SU-DHL-6 (cell line): ENCODE measurements at regions not wholly inside any gene's neighbourhood (a gene's known extent, or its start where the extent isn't known, plus 50 kb on each side); places are given as distances from the start of the nearest gene placed in this dataset.

Experiments used
- H2AFZ ChIP-seq: fragments of 200-600 bp; sonication (generic); 2 replicates; pipeline ENCODE4 v1.6.1; 2014; ENCODE audit warnings: low read depth, mild to moderate bottlenecking, moderate library complexity, mixed read lengths, antibody characterized with exemption, low read length; ENCODE audit not compliant: severe bottlenecking
- H3F3A ChIP-seq: fragments of 200-600 bp; shearing (Covaris generic); 2 replicates; pipeline ENCODE4 v1.6.0; 2016; ENCODE audit warnings: antibody characterized with exemption, mild to moderate bottlenecking; ENCODE audit not compliant: insufficient read depth
- H3K27ac ChIP-seq: fragments of 200-600 bp; sonication (generic); 2 replicates; pipeline ENCODE4 v1.5.1; 2016; ENCODE audit warnings: low read depth, mild to moderate bottlenecking, low read length, moderate library complexity, mixed read lengths
- H3K27me3 ChIP-seq: fragments of 200-600 bp; sonication (generic), shearing (Covaris generic); 2 replicates; pipeline ENCODE4 v1.6.0; 2014; ENCODE audit warnings: mild to moderate bottlenecking, low read length
- H3K36me3 ChIP-seq: fragments of 200-600 bp; sonication (generic); 2 replicates; pipeline ENCODE4 v1.6.1; 2014; ENCODE audit warnings: mild to moderate bottlenecking, low read length, mixed read lengths
- H3K4me2 ChIP-seq: fragments of 300-600, 200-600 bp; shearing (Covaris generic), sonication (generic); 2 replicates; pipeline ENCODE4 v1.6.0; 2014; ENCODE audit warnings: low read length, low read depth, mild to moderate bottlenecking; ENCODE audit not compliant: poor library complexity, severe bottlenecking
- H3K4me3 ChIP-seq: fragments of 200-600 bp; sonication (generic); 2 replicates; pipeline ENCODE4 v1.5.1; 2014; ENCODE audit warnings: antibody characterized with exemption, low read length, mild to moderate bottlenecking, mixed read lengths; ENCODE audit not compliant: insufficient read depth, poor library complexity, severe bottlenecking
- H3K79me2 ChIP-seq: fragments of 200-600 bp; sonication (generic); 2 replicates; pipeline ENCODE4 v1.6.1; 2014; ENCODE audit warnings: mild to moderate bottlenecking, low read length, moderate library complexity; ENCODE audit not compliant: insufficient read depth
- H3K9ac ChIP-seq: fragments of 200-600 bp; sonication (generic); 2 replicates; pipeline ENCODE4 v1.7.0; 2014; ENCODE audit warnings: mild to moderate bottlenecking, low read length
- H3K9me2 ChIP-seq: fragments of 200-600 bp; sonication (generic); replicated peaks from 2 replicates; pipeline ENCODE4 v1.6.1; 2014; ENCODE audit warnings: low read length; ENCODE audit not compliant: insufficient read depth
- H3K9me3 ChIP-seq: fragments of 200-600 bp; sonication (generic); 2 replicates; pipeline ENCODE4 v1.6.1; 2014; ENCODE audit warnings: low read length, mixed read lengths; ENCODE audit not compliant: insufficient read depth
- H4K20me1 ChIP-seq: fragments of 200-600 bp; sonication (generic); 2 replicates; pipeline ENCODE4 v1.6.1; 2014; ENCODE audit warnings: low read depth, mild to moderate bottlenecking, antibody characterized with exemption, low read length, moderate library complexity, mixed read lengths
- EZH2phosphoT487 ChIP-seq: fragments of 200-600 bp; sonication (generic), shearing (Covaris generic); conservative IDR thresholded peaks from 2 replicates; pipeline ENCODE4 v1.6.1; 2018; ENCODE audit warnings: mild to moderate bottlenecking, antibody characterized with exemption, low read length, moderate library complexity, mixed read lengths
- TF ChIP-seq, protein P1 (sequence below): fragments of 200-600 bp; sonication (generic); IDR thresholded peaks from one replicate; pipeline ENCODE4 v1.5.1; 2017; ENCODE audit warnings: antibody characterized with exemption, mild to moderate bottlenecking, low read length, moderate library complexity; ENCODE audit not compliant: insufficient read depth, poor library complexity, severe bottlenecking

DNA sequence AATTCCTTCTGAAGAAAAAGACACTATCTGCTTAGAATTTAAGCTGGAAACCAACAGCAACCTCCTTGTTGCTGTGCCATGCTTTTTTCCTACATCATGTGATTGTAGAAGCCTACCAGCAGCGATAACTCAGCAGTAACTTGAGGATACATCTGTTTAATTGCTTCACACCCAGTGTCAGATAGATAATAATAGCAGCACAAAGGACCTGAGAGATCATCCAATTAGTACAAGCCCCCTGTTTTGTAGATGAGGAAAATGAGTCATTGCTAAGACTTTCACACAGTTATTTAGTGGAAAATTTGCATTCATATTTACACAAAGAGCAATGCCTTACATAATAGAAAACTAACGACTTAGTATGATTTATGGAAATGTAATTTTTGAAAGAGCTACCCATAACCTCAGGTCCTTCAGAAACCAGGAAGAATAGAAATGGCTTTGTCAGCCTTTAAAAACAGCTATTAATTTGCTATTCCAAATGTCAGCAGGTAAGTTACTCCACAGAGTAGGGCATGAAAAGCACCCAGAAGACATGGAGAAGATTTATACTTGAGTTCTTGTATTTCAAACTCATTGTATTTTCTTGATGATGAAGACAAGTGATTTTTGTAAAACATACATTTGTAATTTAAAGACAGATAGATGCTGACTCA, 93.7 kb upstream of the SGCG start:
- no peaks in the 10 kb centered on the region for H3K9me3 ChIP-seq
- no peak overlapping the region for H3K4me3 ChIP-seq
- TF ChIP-seq, protein P1, sequence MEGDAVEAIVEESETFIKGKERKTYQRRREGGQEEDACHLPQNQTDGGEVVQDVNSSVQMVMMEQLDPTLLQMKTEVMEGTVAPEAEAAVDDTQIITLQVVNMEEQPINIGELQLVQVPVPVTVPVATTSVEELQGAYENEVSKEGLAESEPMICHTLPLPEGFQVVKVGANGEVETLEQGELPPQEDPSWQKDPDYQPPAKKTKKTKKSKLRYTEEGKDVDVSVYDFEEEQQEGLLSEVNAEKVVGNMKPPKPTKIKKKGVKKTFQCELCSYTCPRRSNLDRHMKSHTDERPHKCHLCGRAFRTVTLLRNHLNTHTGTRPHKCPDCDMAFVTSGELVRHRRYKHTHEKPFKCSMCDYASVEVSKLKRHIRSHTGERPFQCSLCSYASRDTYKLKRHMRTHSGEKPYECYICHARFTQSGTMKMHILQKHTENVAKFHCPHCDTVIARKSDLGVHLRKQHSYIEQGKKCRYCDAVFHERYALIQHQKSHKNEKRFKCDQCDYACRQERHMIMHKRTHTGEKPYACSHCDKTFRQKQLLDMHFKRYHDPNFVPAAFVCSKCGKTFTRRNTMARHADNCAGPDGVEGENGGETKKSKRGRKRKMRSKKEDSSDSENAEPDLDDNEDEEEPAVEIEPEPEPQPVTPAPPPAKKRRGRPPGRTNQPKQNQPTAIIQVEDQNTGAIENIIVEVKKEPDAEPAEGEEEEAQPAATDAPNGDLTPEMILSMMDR, result no peak
- no peak for TF ChIP-seq EZH2phosphoT487
- no peak overlapping the region for H3K9ac ChIP-seq
- H3K27ac ChIP-seq, result no peak overlapping the region
- no peaks in the 10 kb centered on the region for H3K27me3 ChIP-seq
- H2AFZ ChIP-seq, result no peak overlapping the region
- no peaks in the 10 kb centered on the region for H3F3A ChIP-seq
- no peak overlapping the region for H3K4me2 ChIP-seq
- no peaks in the 10 kb centered on the region for H4K20me1 ChIP-seq
- H3K9me2 ChIP-seq, result no peaks in the 10 kb centered on the region
- no peaks in the 10 kb centered on the region for H3K36me3 ChIP-seq
- H3K79me2 ChIP-seq, result no peaks in the 10 kb centered on the region

DNA sequence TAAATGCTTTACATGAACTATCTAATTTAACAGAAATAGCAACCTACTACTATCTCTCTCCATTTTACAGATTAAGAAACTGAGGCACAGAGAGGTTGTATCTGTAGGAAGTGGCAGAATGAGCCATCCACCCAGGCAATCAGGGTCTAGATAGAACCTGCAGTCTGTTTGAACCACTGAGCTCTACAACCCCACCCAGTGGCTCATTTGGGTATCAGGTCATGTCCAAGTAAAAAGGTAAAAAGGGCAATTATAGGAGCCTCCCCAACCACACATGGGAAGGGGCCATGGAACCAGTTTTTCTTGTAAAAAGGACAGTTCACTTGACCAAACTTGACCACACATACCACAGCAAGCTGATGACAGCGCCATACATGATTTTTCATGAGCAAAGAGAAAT, 92.9 kb upstream of the SGCG start:
- Histone ChIP-seq H3K4me2 (no peak overlapping the region), H3K79me2 (no peaks in the 10 kb centered on the region), H3K9me2 (no peaks in the 10 kb centered on the region), H3F3A (no peaks in the 10 kb centered on the region), H3K9me3 (no peaks in the 10 kb centered on the region), H2AFZ (no peak overlapping the region), H3K4me3 (no peak overlapping the region), H4K20me1 (no peaks in the 10 kb centered on the region), H3K9ac (no peak overlapping the region), H3K36me3 (no peaks in the 10 kb centered on the region), H3K27me3 (no peaks in the 10 kb centered on the region), H3K27ac (no peak overlapping the region)
- TF ChIP-seq, protein P1, result peak; percentile 56
- TF ChIP-seq EZH2phosphoT487, result no peak

DNA sequence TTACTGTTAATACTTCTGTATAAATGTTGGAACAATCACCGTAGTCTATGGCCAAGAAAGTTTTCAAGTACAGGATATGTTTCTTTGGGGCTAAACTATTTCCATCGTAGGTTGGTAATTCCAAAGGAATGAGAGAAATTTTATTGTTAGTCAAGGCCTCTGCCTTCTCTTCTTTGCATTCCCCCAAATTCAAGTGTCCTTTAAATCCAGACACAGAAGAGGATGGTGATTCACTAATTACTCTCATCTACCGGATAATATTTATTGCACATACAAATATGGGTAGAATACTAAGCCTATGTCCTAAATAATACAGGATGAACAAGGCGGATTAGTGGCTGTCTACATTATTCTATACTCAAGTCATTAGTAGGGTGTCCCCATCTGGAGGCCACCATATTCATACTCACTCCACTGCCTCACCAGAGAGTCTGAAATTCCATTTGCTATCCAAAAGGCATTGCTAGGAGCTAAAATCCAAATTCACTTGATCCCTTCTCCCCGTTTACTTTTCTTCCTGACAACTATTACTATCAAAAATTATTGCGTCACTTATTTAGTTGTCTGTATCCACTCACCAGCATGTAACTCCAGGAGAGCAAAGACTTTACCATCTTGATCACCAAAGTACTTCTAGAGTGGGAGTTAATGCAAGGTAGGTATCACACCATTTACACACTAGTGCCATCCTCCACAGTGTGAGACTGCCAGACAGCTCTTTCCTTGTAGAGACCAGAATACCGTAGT, 82.4 kb upstream of the SGCG start:
- no peaks in the 10 kb centered on the region for H3K27me3 ChIP-seq
- no peak overlapping the region for H3K9ac ChIP-seq
- no peak for TF ChIP-seq EZH2phosphoT487
- TF ChIP-seq, protein P1, result no peak
- no peaks in the 10 kb centered on the region for H3K9me3 ChIP-seq
- H3K9me2 ChIP-seq, result no peaks in the 10 kb centered on the region
- no peaks in the 10 kb centered on the region for H3F3A ChIP-seq
- H2AFZ ChIP-seq, result no peak overlapping the region
- no peak overlapping the region for H3K27ac ChIP-seq
- no peaks in the 10 kb centered on the region for H4K20me1 ChIP-seq
- no peaks in the 10 kb centered on the region for H3K79me2 ChIP-seq
- no peak overlapping the region for H3K4me2 ChIP-seq
- H3K36me3 ChIP-seq, result no peaks in the 10 kb centered on the region
- H3K4me3 ChIP-seq, result no peak overlapping the region
